H1 (cell line): ENCODE measurements at regions not wholly inside any gene's neighbourhood (a gene's known extent, or its start where the extent isn't known, plus 50 kb on each side); places are given as distances from the start of the nearest gene placed in this dataset.

Experiments used
- CTCF ChIA-PET: fragments of 300-600 bp; sonication (Branson Sonifier 250); formaldehyde crosslinking; loops from one replicate; lab custom pipeline; 2021; ENCODE audit not compliant: partially characterized antibody; lab: Charles Lee
- POLR2A ChIA-PET: fragments of 300-600 bp; sonication (Branson Sonifier 250); formaldehyde crosslinking; loops from one replicate; lab custom pipeline; 2021; ENCODE audit warnings: inconsistent platforms; ENCODE audit not compliant: partially characterized antibody; lab: Charles Lee
- DNase-seq, 2 experiments: peaks; one replicate each; pipeline versions ENCODE4 v3.0.0 to v3.0.0-alpha.2; 2010 to 2022; ENCODE audit warnings: low spot score in 2 of 2, low read depth in 1 of 2, mixed read lengths in 1 of 2
- FAIRE-seq: peaks from 2 replicates; lab custom pipeline; 2011; peaks lifted over from hg19 to GRCh38; lab: Jason Lieb, UNC
- H2AFZ ChIP-seq: 2 replicates; pipeline ENCODE4 v1.8.1; 2012; ENCODE audit warnings: low read length, inconsistent platforms
- H2AK5ac ChIP-seq: 2 replicates; pipeline ENCODE4 v1.6.1; 2013; ENCODE audit warnings: low read depth, low read length
- H2BK120ac ChIP-seq: replicated peaks from 2 replicates; pipeline ENCODE3; 2013; ENCODE audit warnings: low read depth, low read length, inconsistent platforms
- H2BK12ac ChIP-seq: 2 replicates; pipeline ENCODE4 v1.6.1; 2013; ENCODE audit warnings: low read depth, low read length
- H2BK15ac ChIP-seq: 2 replicates; pipeline ENCODE4 v1.6.1; 2013; ENCODE audit warnings: low read length
- H2BK20ac ChIP-seq: 2 replicates; pipeline ENCODE4 v1.6.1; 2013; ENCODE audit warnings: low read length
- H2BK5ac ChIP-seq: 2 replicates; pipeline ENCODE4 v1.6.1; 2013; ENCODE audit warnings: low read depth, low read length
- H3K14ac ChIP-seq: 2 replicates; pipeline ENCODE4 v1.6.1; 2013; ENCODE audit warnings: inconsistent platforms; ENCODE audit not compliant: insufficient read length
- H3K18ac ChIP-seq: 2 replicates; pipeline ENCODE4 v1.6.1; 2013; ENCODE audit warnings: low read length; ENCODE audit errors: extremely low read depth
- H3K23ac ChIP-seq: 2 replicates; pipeline ENCODE4 v1.6.1; 2013; ENCODE audit warnings: inconsistent platforms; ENCODE audit not compliant: insufficient read length
- H3K23me2 ChIP-seq: 2 replicates; pipeline ENCODE4 v1.6.1; 2013; ENCODE audit warnings: low read depth, low read length
- H3K27ac ChIP-seq: 2 replicates; pipeline ENCODE4 v1.6.1; 2011; ENCODE audit warnings: low read depth, low read length, inconsistent platforms
- H3K27me3 ChIP-seq, 4 experiments: replicated peaks in 1 of 4; 1 replicate in 1 of 4; 2 replicates in 3 of 4; pipeline versions ENCODE4 v1.6.1 to v1.8.1; 2011 to 2013; ENCODE audit warnings: low read length in 3 of 4, mild to moderate bottlenecking in 3 of 4, inconsistent platforms in 2 of 4, mixed read lengths in 2 of 4, moderate library complexity in 1 of 4; ENCODE audit not compliant: control insufficient read depth in 3 of 4, insufficient read depth in 3 of 4; ENCODE audit errors: extremely low read depth in 1 of 4
- H3K36me3 ChIP-seq, 4 experiments: 2 replicates each; pipeline versions ENCODE4 v1.6.1 to v1.8.1; 2011 to 2013; ENCODE audit warnings: mild to moderate bottlenecking in 4 of 4, low read length in 3 of 4, moderate library complexity in 2 of 4, control low read depth in 1 of 4, inconsistent platforms in 1 of 4; ENCODE audit not compliant: insufficient read depth in 4 of 4, control insufficient read depth in 2 of 4
- H3K4ac ChIP-seq: replicated peaks from 2 replicates; pipeline ENCODE3; 2013; ENCODE audit warnings: low read length, low read depth, mixed read lengths, inconsistent platforms; ENCODE audit not compliant: insufficient read length
- H3K4me1 ChIP-seq, 4 experiments: replicated peaks in 1 of 4; 1 replicate in 1 of 4; 2 replicates in 3 of 4; pipeline versions ENCODE4 v1.6.1 to v1.8.1; 2011 to 2013; ENCODE audit warnings: low read length in 3 of 4, inconsistent platforms in 2 of 4, mixed read lengths in 1 of 4; ENCODE audit not compliant: insufficient read depth in 4 of 4, control insufficient read depth in 3 of 4
- H3K4me2 ChIP-seq, 2 experiments: 2 replicates each; pipeline versions ENCODE4 v1.6.1 to v1.8.1; 2011 to 2013; ENCODE audit warnings: low read depth in 2 of 2, low read length in 2 of 2, control low read depth in 1 of 2, inconsistent platforms in 1 of 2, mild to moderate bottlenecking in 1 of 2; ENCODE audit not compliant: insufficient read depth in 1 of 2
- H3K4me3 ChIP-seq, 4 experiments: fragments of 200-600, 300-600 bp in 1 of 4; sonication (generic), shearing (Covaris generic), sonication (Bioruptor Twin) in 1 of 4; 2 replicates each; pipeline versions ENCODE4 v1.5.1 to v1.8.1; 2011 to 2016; ENCODE audit warnings: low read length in 4 of 4, low read depth in 3 of 4, control low read depth in 2 of 4, inconsistent platforms in 2 of 4, mild to moderate bottlenecking in 2 of 4, mixed read lengths in 1 of 4, moderate library complexity in 1 of 4; ENCODE audit not compliant: insufficient read depth in 2 of 4; ENCODE audit errors: extremely low read depth in 1 of 4
- H3K56ac ChIP-seq: replicated peaks from 2 replicates; pipeline ENCODE3; 2013; ENCODE audit warnings: low read depth, mild to moderate bottlenecking, mixed read lengths, low read length, inconsistent platforms; ENCODE audit not compliant: insufficient read length
- H3K79me1 ChIP-seq: 2 replicates; pipeline ENCODE4 v1.6.1; 2013; ENCODE audit warnings: low read depth, low read length, control low read depth
- H3K79me2 ChIP-seq, 2 experiments: 2 replicates each; pipeline versions ENCODE4 v1.6.1 to v1.8.1; 2012 to 2013; ENCODE audit warnings: low read length in 2 of 2, mild to moderate bottlenecking in 2 of 2, inconsistent platforms in 1 of 2; ENCODE audit not compliant: insufficient read depth in 2 of 2, control insufficient read depth in 1 of 2
- H3K9ac ChIP-seq, 4 experiments: replicated peaks in 1 of 4; 1 replicate in 1 of 4; 2 replicates in 3 of 4; pipeline versions ENCODE4 v1.6.1 to v1.8.1; 2011 to 2013; ENCODE audit warnings: low read depth in 3 of 4, low read length in 3 of 4, control low read depth in 2 of 4, mild to moderate bottlenecking in 2 of 4, moderate library complexity in 2 of 4, inconsistent platforms in 1 of 4; ENCODE audit errors: extremely low read depth in 1 of 4
- H3K9me3 ChIP-seq, 2 experiments: 2 replicates each; pipeline versions ENCODE4 v1.6.1 to v1.8.1; 2012 to 2013; ENCODE audit warnings: mild to moderate bottlenecking in 2 of 2, moderate library complexity in 2 of 2, control low read depth in 1 of 2, inconsistent platforms in 1 of 2, low read depth in 1 of 2, low read length in 1 of 2, mixed read lengths in 1 of 2; ENCODE audit not compliant: insufficient read depth in 2 of 2
- H4K20me1 ChIP-seq, 2 experiments: replicated peaks in 1 of 2; 2 replicates each; pipeline versions ENCODE3 to v1.8.1; 2011 to 2013; ENCODE audit warnings: inconsistent platforms in 2 of 2, low read length in 2 of 2, mild to moderate bottlenecking in 1 of 2; ENCODE audit not compliant: insufficient read depth in 2 of 2, control insufficient read depth in 1 of 2
- H4K5ac ChIP-seq: 2 replicates; pipeline ENCODE4 v1.6.1; 2013; ENCODE audit warnings: low read length, low read depth, mixed read lengths, inconsistent platforms; ENCODE audit not compliant: insufficient read length
- H4K8ac ChIP-seq: 2 replicates; pipeline ENCODE4 v1.8.0; 2013; ENCODE audit warnings: mild to moderate bottlenecking, moderate library complexity, low read length, inconsistent platforms; ENCODE audit not compliant: insufficient read depth; ENCODE audit errors: extremely low read depth
- H4K91ac ChIP-seq: replicated peaks from 2 replicates; pipeline ENCODE3; 2013; ENCODE audit warnings: low read length, mixed read lengths, inconsistent platforms; ENCODE audit not compliant: insufficient read length
- BCL11A ChIP-seq, 2 experiments: IDR thresholded peaks; one replicate each; pipeline ENCODE4 v1.6.1; 2011; ENCODE audit warnings: low read depth in 2 of 2, low read length in 2 of 2, mild to moderate bottlenecking in 2 of 2
- JUND ChIP-seq: IDR thresholded peaks from 2 replicates; pipeline ENCODE4 v1.6.1; 2011; ENCODE audit warnings: mild to moderate bottlenecking, improper control_type of control experiment, low read length
- YY1 ChIP-seq: IDR thresholded peaks from 2 replicates; pipeline ENCODE4 v1.6.1; 2011; ENCODE audit warnings: low read depth, mild to moderate bottlenecking, low read length
- WGBS, 2 experiments: shearing (Covaris generic) in 1 of 2; methylation state at CpG; one replicate each; pipeline versions ENCODE4 v1.1.6 to v1.1.7; 2013 to 2015; ENCODE audit warnings: low lambda C conversion rate in 2 of 2, mixed read lengths in 2 of 2, inconsistent platforms in 1 of 2, low coverage in 1 of 2, missing lambda C conversion rate in 1 of 2; ENCODE audit not compliant: insufficient replicate concordance in 2 of 2, insufficient coverage in 1 of 2, insufficient read length in 1 of 2; ENCODE audit errors: extremely low coverage in 1 of 2, missing lambda C conversion rate in 1 of 2; 5-methylcytosine and 5-hydroxymethylcytosine counted together

DNA sequence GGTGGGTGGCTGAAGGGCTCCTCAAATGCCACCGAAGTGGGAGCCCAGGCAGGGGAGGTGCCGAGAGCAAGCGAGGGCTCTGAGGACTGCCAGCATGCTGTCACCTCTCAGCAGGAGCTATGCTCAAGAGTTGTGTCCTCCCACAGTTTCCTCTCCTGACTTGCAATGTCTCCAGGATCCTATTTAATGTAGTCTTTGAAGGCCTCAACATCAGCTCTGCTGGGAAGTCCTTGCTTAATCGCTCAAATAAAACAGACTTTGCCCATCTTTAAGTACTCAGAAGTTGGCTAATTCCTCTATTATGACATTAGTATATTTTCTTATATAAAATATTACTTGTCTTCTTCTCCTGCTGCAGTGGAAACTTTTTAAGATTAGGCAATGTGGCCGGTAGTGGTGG lies 154.2 kb upstream of the NRIP1 start:
- ChIA-PET POLR2A (no interaction called here), CTCF (no interaction called here)
- FAIRE-seq (no peak), DNase-seq (no peak)
- H3K4me1 ChIP-seq, result peaks cover 0 to 5% (median 2%) of the 10 kb centered on the region in 4 experiments; a peak in 4 of 7 replicates
- no peak overlapping the region for H2BK120ac ChIP-seq
- H4K8ac ChIP-seq, result no peak overlapping the region
- no peaks in the 10 kb centered on the region for H4K20me1 ChIP-seq
- H3K4me3 ChIP-seq, result no peak overlapping the region
- peaks cover 3 to 18% (median 16%) of the 10 kb centered on the region in 4 experiments; a peak in 6 of 7 replicates for H3K27me3 ChIP-seq
- H3K23ac ChIP-seq, result no peak overlapping the region
- H3K4ac ChIP-seq, result no peak overlapping the region
- H3K36me3 ChIP-seq, result no peaks in the 10 kb centered on the region
- no peak overlapping the region for H3K56ac ChIP-seq
- no peak overlapping the region for H2BK12ac ChIP-seq
- no peaks in the 10 kb centered on the region for H3K23me2 ChIP-seq
- H3K9ac ChIP-seq, result no peak overlapping the region
- H3K79me2 ChIP-seq, result no peaks in the 10 kb centered on the region
- no peaks in the 10 kb centered on the region for H3K79me1 ChIP-seq
- H4K5ac ChIP-seq, result no peak overlapping the region
- WGBS, 2 experiments, result 93% methylated on average over 2 of the region's 5 CpGs; no CpG with 5 or more reads in 1 of the 2 experiments
- TF ChIP-seq JUND (no peak), BCL11A (IDR thresholded peaks at IDR 0.05; ENCODE audit: low read depth in 2 of 2, low read length in 2 of 2) (no peak), YY1 (no peak)
- TF ChIP-seq, all 59 proteins: peak for 0
- H4K91ac ChIP-seq, result no peak overlapping the region
- no peak overlapping the region for H3K4me2 ChIP-seq
- no peak overlapping the region for H2AK5ac ChIP-seq
- no peak overlapping the region for H2BK5ac ChIP-seq
- H3K18ac ChIP-seq, result no peak overlapping the region
- no peaks in the 10 kb centered on the region for H3K9me3 ChIP-seq
- H2AFZ ChIP-seq, result no peak overlapping the region
- no peak overlapping the region for H3K14ac ChIP-seq
- H2BK15ac ChIP-seq, result no peak overlapping the region
- no peak overlapping the region for H3K27ac ChIP-seq
- no peak overlapping the region for H2BK20ac ChIP-seq
